ENCODE measurements at regions not wholly inside any gene's neighbourhood (a gene's known extent, or its start where the extent isn't known, plus 50 kb on each side); places are given as distances from the start of the nearest gene placed in this dataset.

GRCh38 chr6:91575032-91575431 lies 988.2 kb upstream of the MAP3K7 start:
- Histone ChIP-seq H4K20me1 (ENCODE audit: insufficient read depth) (no peaks in the 10 kb centered on the region), H3K9me2 (ENCODE audit: insufficient read depth, low read length) (no peaks in the 10 kb centered on the region), H3K27me3 (ENCODE audit: insufficient read depth, low read depth, low read length) (no peaks in the 10 kb centered on the region), H3K36me3 (ENCODE audit: insufficient read depth, low read length) (no peaks in the 10 kb centered on the region), H3K27ac (ENCODE audit: low read length) (no peak overlapping the region), H3K9me3 (ENCODE audit: low read length) (no peaks in the 10 kb centered on the region), H3K4me2 (ENCODE audit: low read length) (no peak overlapping the region), H3K9ac (ENCODE audit: low read length) (no peak overlapping the region), H3F3A (ENCODE audit: insufficient read depth, low read length, poor library complexity, severe bottlenecking) (no peaks in the 10 kb centered on the region), H3K79me2 (replicated peaks; ENCODE audit: insufficient read depth, low read length) (no peaks in the 10 kb centered on the region), H3K4me3 (ENCODE audit: low read length) (no peak overlapping the region), H2AFZ (ENCODE audit: low read depth, low read length) (no peak overlapping the region)
- TF ChIP-seq SMC3 (conservative IDR thresholded peaks at IDR 0.05; ENCODE audit: poor library complexity) (no peak), REST (IDR thresholded peaks at IDR 0.05; ENCODE audit: borderline replicate concordance) (no peak), EZH2 (IDR thresholded peaks at IDR 0.05; ENCODE audit: borderline replicate concordance, insufficient read depth, low read length, poor library complexity, severe bottlenecking) (no peak), RAD21 (conservative IDR thresholded peaks at IDR 0.05) (no peak), POLR2AphosphoS5 (IDR thresholded peaks at IDR 0.05) (no peak), TAF1 (IDR thresholded peaks at IDR 0.05; ENCODE audit: low read depth) (no peak), MXI1 (conservative IDR thresholded peaks at IDR 0.05; ENCODE audit: poor library complexity, severe bottlenecking) (no peak), EP300 (conservative IDR thresholded peaks at IDR 0.05; ENCODE audit: poor library complexity, severe bottlenecking) (no peak)

- H3K4me2 ChIP-seq (ENCODE audit: low read length) = no peak overlapping the region
These were observed 987.0 kb upstream of the MAP3K7 start for GRCh38 chr6:91573826-91574416.

More at GRCh38 chr6:91573826-91574416, 987.0 kb upstream of the MAP3K7 start:
- no peaks in the 10 kb centered on the region for H3K79me2 ChIP-seq (replicated peaks; ENCODE audit: insufficient read depth, low read length)
- H3K4me3 ChIP-seq (ENCODE audit: low read length) = no peak overlapping the region
- H3K9me2 ChIP-seq (ENCODE audit: insufficient read depth, low read length) = no peaks in the 10 kb centered on the region
- TF ChIP-seq EP300 (conservative IDR thresholded peaks at IDR 0.05; ENCODE audit: poor library complexity, severe bottlenecking) (no peak), SMC3 (conservative IDR thresholded peaks at IDR 0.05; ENCODE audit: poor library complexity) (no peak), MXI1 (conservative IDR thresholded peaks at IDR 0.05; ENCODE audit: poor library complexity, severe bottlenecking) (no peak), CTCF (IDR thresholded peaks at IDR 0.05; ENCODE audit: poor library complexity, severe bottlenecking) (no peak)
- H2AFZ ChIP-seq (ENCODE audit: low read depth, low read length) = no peak overlapping the region
- no peaks in the 10 kb centered on the region for H3K36me3 ChIP-seq (ENCODE audit: insufficient read depth, low read length)
- H3K27me3 ChIP-seq (ENCODE audit: insufficient read depth, low read depth, low read length) = no peaks in the 10 kb centered on the region
- no peaks in the 10 kb centered on the region for H4K20me1 ChIP-seq (ENCODE audit: insufficient read depth)
- H3K9me3 ChIP-seq (ENCODE audit: low read length) = no peaks in the 10 kb centered on the region
- peak overlapping the region; percentile 48 for H3K27ac ChIP-seq (ENCODE audit: low read length)
- H3F3A ChIP-seq (ENCODE audit: insufficient read depth, low read length, poor library complexity, severe bottlenecking) = no peaks in the 10 kb centered on the region
- no peak overlapping the region for H3K9ac ChIP-seq (ENCODE audit: low read length)
